HG03469 (cell line): ENCODE measurements at regions not wholly inside any gene's neighbourhood (a gene's known extent, or its start where the extent isn't known, plus 50 kb on each side); places are given as distances from the start of the nearest gene placed in this dataset.

Experiments
- ATAC-seq: cut with Tn5 transposase; IDR thresholded peaks from one replicate; pipeline ENCODE4 v1.9.1; 2021; ENCODE audit warnings: mild to moderate bottlenecking, moderate library complexity, moderate number of reproducible peaks; ENCODE audit not compliant: unreplicated experiment

DNA sequence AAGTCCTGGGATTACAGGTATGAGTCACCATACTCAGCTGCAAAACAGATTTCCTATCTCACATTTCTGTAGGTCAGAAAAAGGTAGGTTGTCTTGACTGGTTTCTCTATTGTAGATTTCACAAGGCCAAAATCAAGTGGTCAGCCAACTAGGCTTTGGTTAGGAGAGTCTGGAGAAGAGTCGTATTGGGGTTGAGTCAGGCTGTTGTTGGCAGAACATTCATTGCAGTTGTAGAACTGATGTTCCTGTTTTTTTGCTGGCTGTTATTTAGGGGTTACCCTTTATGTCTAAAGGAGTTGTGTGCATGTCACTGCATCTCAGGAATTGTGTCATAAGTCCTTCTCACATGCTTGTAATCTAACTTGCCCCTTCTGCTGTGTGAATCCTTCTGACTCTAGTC, 814.2 kb upstream of the GRAMD2B start:
- no peak for ATAC-seq

- no peak for ATAC-seq
These were observed 812.3 kb upstream of the GRAMD2B start for GRCh38 chr5:125610892-125611291.

GRCh38 chr5:125611541-125611940, 811.7 kb upstream of the GRAMD2B start:
- ATAC-seq = no peak

- no peak for ATAC-seq
These were observed 811.0 kb upstream of the GRAMD2B start for GRCh38 chr5:125612181-125612721.

DNA sequence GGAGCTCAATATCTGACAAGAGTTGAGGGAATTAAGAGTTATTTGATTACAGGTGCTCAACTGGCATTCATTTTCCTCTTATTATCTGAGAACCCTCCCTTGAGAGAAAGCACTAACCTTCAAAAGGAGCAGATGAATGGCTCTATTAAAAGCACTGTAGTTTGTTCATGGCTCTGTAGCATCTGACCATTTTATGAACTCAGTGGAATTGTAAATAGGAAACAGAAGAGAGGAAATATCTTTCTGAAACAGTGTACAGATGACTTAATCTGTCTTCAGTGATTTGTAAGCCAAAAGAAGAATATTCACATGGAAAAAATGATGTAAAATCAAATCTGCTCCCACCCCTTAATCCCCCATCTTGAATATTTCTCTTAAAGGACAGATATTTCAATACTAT, 810.4 kb upstream of the GRAMD2B start:
- no peak for ATAC-seq

GRCh38 chr5:125630237-125630636, 793.0 kb upstream of the GRAMD2B start:
- no peak for ATAC-seq

DNA sequence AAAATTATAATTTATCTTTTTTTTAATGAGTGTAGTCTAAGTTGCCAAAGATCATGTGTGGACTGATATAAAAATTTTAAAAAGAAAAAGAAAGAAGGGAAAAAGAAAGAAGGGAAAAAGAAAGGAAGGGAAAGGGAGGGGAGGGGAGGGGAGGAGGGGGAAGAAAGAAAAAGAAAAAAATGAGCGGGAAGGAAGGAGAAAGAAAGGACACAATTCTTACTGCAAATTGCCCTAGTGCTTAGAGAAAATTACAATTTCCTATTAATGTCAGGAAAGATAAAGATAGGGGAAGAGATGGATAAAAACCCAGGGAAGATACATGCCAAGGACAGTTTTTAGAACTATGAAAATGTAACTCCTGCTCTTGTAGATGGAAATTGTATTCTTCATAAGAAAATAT, 789.7 kb upstream of the GRAMD2B start:
- no peak for ATAC-seq

- ATAC-seq = no peak
These were observed 788.9 kb upstream of the GRAMD2B start for GRCh38 chr5:125634216-125634835.

- no peak for ATAC-seq
These were observed 783.4 kb upstream of the GRAMD2B start for GRCh38 chr5:125639858-125640257.

GRCh38 chr5:125652761-125653160, 770.4 kb upstream of the GRAMD2B start:
- no peak for ATAC-seq

DNA sequence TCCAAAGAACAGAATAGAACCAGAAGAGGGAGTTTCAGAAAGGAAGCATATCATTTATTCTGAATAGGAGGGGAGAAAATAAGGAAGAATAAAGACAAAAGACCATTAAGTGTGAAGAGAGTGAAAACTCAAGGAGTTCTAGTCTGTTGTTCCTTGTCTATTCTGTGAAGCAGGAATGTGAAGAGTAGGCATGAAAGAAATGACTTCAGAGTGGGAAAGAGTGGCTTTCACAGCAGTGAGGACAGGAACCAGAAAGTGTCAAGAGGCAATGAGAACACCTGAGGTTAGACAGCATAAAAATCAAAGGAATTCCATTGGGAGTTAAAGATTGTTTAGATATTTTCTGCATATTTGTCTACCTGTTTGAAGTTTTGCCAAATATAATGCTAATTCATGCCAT, 768.8 kb upstream of the GRAMD2B start:
- ATAC-seq = no peak

GRCh38 chr5:125655156-125655555, 768.1 kb upstream of the GRAMD2B start:
- no peak for ATAC-seq

- no peak for ATAC-seq
These were observed 765.3 kb upstream of the GRAMD2B start for GRCh38 chr5:125657936-125658335.

- ATAC-seq = no peak
These were observed 763.7 kb upstream of the GRAMD2B start for GRCh38 chr5:125659316-125660023.

DNA sequence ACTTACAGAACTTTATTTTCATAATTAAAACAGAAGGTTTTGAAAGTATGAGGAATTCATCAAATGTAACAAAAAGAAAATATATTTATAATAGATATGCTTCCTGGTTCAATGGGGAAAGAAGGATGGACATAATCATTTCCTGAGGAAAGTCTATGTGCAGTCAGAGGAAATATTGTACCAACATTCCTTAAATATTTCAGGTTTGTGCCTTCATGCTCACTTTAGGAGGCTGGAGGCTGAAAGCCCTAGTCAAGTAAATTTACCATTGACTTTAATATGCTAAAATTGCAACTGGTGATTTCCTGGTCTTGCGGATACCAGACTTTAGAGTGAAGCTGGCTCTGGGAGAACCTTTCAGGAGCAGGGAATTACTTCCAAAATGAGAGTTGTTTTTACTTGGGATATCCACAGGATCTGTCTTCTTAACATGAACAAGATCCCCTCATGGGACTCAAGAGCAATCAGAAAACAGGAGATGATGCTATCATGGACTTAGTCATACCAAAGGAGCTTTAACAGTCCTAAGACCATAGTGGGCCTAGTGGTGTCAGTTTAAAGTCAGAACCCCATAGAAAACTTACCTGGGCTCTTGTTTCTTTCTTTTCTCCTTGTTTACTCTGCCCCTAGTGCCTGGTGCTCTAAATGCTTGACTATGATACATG, 762.8 kb upstream of the GRAMD2B start:
- no peak for ATAC-seq

GRCh38 chr5:125661584-125661983, 761.6 kb upstream of the GRAMD2B start:
- no peak for ATAC-seq

DNA sequence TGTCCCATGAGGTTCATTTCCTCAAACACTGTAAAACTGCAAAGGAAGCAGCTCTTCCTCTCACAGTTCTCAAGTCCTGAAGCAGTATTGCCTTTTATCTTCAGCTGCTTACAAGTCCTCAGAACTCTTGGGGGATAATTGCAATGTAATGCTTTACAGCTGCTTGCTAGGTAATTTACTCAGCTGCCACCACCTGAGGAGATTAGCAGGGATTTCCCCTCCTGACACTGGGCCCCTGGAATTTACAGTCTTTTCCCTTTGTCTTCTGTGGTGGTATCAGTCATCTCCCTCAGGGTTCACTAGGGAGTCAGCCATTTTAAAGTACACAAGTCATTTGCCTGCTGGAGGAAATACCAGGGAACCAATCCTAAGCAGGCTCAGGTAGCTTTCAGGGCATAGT, 754.3 kb upstream of the GRAMD2B start:
- ATAC-seq = no peak

GRCh38 chr5:125673359-125673950, 749.8 kb upstream of the GRAMD2B start:
- ATAC-seq = no peak

- ATAC-seq = no peak
These were observed 743.7 kb upstream of the GRAMD2B start for GRCh38 chr5:125679522-125679921.

DNA sequence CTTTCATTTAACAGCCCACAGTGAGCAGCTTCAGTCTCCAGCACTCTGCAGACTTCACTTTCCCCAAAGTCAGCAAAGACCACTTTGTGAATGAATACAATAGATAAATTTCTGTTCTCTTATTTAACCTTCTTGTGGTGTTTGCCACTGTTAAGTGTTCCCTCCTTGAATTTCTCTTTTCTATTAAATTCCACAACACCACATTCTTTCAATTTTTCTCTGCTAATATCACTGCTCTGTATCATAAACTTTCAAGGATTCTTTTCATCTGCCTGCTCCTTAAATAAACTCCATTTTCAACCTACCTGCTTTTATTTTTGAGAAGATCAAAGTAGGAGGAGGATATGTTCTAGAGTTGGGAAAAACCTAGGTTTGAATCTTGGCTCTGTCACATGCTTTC, 739.5 kb upstream of the GRAMD2B start:
- no peak for ATAC-seq

DNA sequence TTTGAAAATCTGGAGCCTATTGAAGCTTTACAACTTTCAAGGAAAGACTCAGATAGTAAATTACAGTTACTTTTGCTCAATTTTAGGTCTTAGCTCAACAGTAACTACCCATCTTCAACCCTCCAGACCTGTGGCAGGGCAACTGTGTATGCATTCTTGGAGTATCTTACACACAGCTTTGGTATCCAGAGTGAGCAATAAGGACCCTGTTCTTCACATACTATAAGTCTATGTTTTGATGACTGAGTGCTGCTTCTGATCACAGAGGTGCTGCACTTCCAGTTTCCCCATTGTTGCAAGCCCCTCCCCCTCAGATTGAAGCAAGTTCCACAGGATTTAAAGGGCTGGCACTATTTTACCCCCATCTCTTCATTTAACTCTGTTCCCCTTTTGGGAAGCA, 737.4 kb upstream of the GRAMD2B start:
- ATAC-seq = no peak
